Activated B cell treated with CpG ODN at 0.5 μM for 24 hours (primary cell): ENCODE measurements at regions not wholly inside any gene's neighbourhood (a gene's known extent, or its start where the extent isn't known, plus 50 kb on each side); places are given as distances from the start of the nearest gene placed in this dataset.

ENCODE experiments used
- ATAC-seq: fragments of 200-7000 bp; cut with Tn5 transposase; one replicate; pipeline ENCODE4 v1.10.0; 2021; ENCODE audit warnings: low read depth, mild to moderate bottlenecking, moderate library complexity
- CTCF ChIA-PET: fragments of 350-600 bp; sonication (Branson Sonifier 250); formaldehyde crosslinking; loops from one replicate; lab custom pipeline; 2021; ENCODE audit warnings: antibody characterized with exemption; lab: Charles Lee
- POLR2A ChIA-PET: fragments of 350-600 bp; sonication (Branson Sonifier 250); formaldehyde crosslinking; loops from one replicate; lab custom pipeline; 2021; ENCODE audit warnings: antibody characterized with exemption; lab: Charles Lee
- DNase-seq: peaks from one replicate; pipeline ENCODE4 v3.0.0; 2022
- H3K27ac Mint-ChIP-seq: one replicate; pipeline ENCODE4 v1.8.0; 2020; ENCODE audit warnings: mixed read lengths
- H3K27me3 Mint-ChIP-seq: one replicate; pipeline ENCODE4 v1.8.0; 2021; ENCODE audit warnings: mixed read lengths
- H3K36me3 Mint-ChIP-seq: one replicate; pipeline ENCODE4 v1.8.0; 2021; ENCODE audit warnings: low read depth, mixed read lengths
- H3K4me1 Mint-ChIP-seq: one replicate; pipeline ENCODE4 v1.8.0; 2021; ENCODE audit warnings: mixed read lengths
- H3K4me3 Mint-ChIP-seq: one replicate; pipeline ENCODE4 v1.8.0; 2020; ENCODE audit warnings: mild to moderate bottlenecking, mixed read lengths
- H3K9me3 Mint-ChIP-seq: one replicate; pipeline ENCODE4 v1.8.0; 2020; ENCODE audit warnings: mixed read lengths
- CTCF ChIP-seq: fragments of 200-600 bp; IDR thresholded peaks from one replicate; pipeline ENCODE4 v1.8.0; 2022; ENCODE audit warnings: antibody characterized with exemption, mild to moderate bottlenecking
- intact Hi-C: fragments of 100-400 bp; cut with micrococcal nuclease; formaldehyde crosslinking; loops from one replicate; pipeline ENCODE4 v1.15.1; 2024

- POLR2A ChIA-PET: no interaction called here
- H3K27me3 Mint-ChIP-seq: no peaks in the 10 kb centered on the region
- ATAC-seq (peak; percentile 71), DNase-seq (no peak)
- CTCF ChIA-PET: no interaction called here
- intact Hi-C loops: loop anchor here (2.0 kb wide), 1 partner anchor 20 kb away; no protein-coding TSS in a partner anchor
- H3K36me3 Mint-ChIP-seq: no peaks in the 10 kb centered on the region
- H3K9me3 Mint-ChIP-seq: peaks cover 4% of the 10 kb centered on the region
- no peak for TF ChIP-seq CTCF
- H3K4me1 Mint-ChIP-seq: peaks cover 14% of the 10 kb centered on the region
- no peak overlapping the region for H3K4me3 Mint-ChIP-seq
- peak overlapping the region; percentile 7 for H3K27ac Mint-ChIP-seq
These were observed 381.2 kb upstream of the TBL1XR1 start for GRCh38 chr3:177578488-177578887.

GRCh38 chr3:177579419-177579818, 382.1 kb upstream of the TBL1XR1 start:
- ChIA-PET POLR2A (no interaction called here), CTCF (no interaction called here)
- intact Hi-C loops: loop anchor here (2.0 kb wide), 1 partner anchor 19 kb away; no protein-coding TSS in a partner anchor
- ATAC-seq: no peak
- DNase-seq: no peak
- H3K36me3 Mint-ChIP-seq: no peaks in the 10 kb centered on the region
- no peak overlapping the region for H3K27ac Mint-ChIP-seq
- H3K4me1 Mint-ChIP-seq: peaks cover 14% of the 10 kb centered on the region
- no peak overlapping the region for H3K4me3 Mint-ChIP-seq
- H3K27me3 Mint-ChIP-seq: no peaks in the 10 kb centered on the region
- no peak for TF ChIP-seq CTCF
- H3K9me3 Mint-ChIP-seq: peaks cover 4% of the 10 kb centered on the region

GRCh38 chr3:177580437-177580836, 383.2 kb upstream of the TBL1XR1 start:
- Mint-ChIP-seq H3K36me3 (no peaks in the 10 kb centered on the region), H3K27ac (no peak overlapping the region), H3K9me3 (peaks cover 4% of the 10 kb centered on the region), H3K4me1 (peaks cover 14% of the 10 kb centered on the region), H3K4me3 (no peak overlapping the region), H3K27me3 (no peaks in the 10 kb centered on the region)
- intact Hi-C loops: no loop called here
- no peak for ATAC-seq
- no peak for DNase-seq
- POLR2A ChIA-PET: interaction anchor here (0.7 kb wide), 1 partner anchor 29 kb away, joined by 3 read pairs; no protein-coding TSS in a partner anchor
- no peak for TF ChIP-seq CTCF
- CTCF ChIA-PET: no interaction called here

GRCh38 chr3:177585271-177585670, 388.0 kb upstream of the TBL1XR1 start:
- Mint-ChIP-seq H3K36me3 (no peaks in the 10 kb centered on the region), H3K4me3 (no peak overlapping the region), H3K4me1 (no peaks in the 10 kb centered on the region), H3K9me3 (peaks cover 4% of the 10 kb centered on the region), H3K27me3 (no peaks in the 10 kb centered on the region), H3K27ac (no peak overlapping the region)
- ATAC-seq (no peak), DNase-seq (no peak)
- CTCF ChIA-PET: no interaction called here
- no peak for TF ChIP-seq CTCF
- intact Hi-C loops: no loop called here
- POLR2A ChIA-PET: no interaction called here

GRCh38 chr3:177589041-177589650, 391.9 kb upstream of the TBL1XR1 start:
- ChIA-PET POLR2A (no interaction called here), CTCF (no interaction called here)
- ATAC-seq: no peak
- intact Hi-C loops: no loop called here
- H3K4me1 Mint-ChIP-seq: peaks cover 9% of the 10 kb centered on the region
- no peak for TF ChIP-seq CTCF
- H3K27ac Mint-ChIP-seq: no peak overlapping the region
- no peaks in the 10 kb centered on the region for H3K27me3 Mint-ChIP-seq
- H3K36me3 Mint-ChIP-seq: no peaks in the 10 kb centered on the region
- H3K9me3 Mint-ChIP-seq: no peaks in the 10 kb centered on the region
- no peak overlapping the region for H3K4me3 Mint-ChIP-seq
- DNase-seq: no peak
